Gastrocnemius medialis (tissue), 4 donors: ENCODE measurements at regions not wholly inside any gene's neighbourhood (a gene's known extent, or its start where the extent isn't known, plus 50 kb on each side); places are given as distances from the start of the nearest gene placed in this dataset.

Experiments
- CTCF ChIP-seq, 5 experiments: fragments of 450-650 bp in 3 of 5; fragments of 200-600 bp in 2 of 5; sonication (generic) in 2 of 5; IDR thresholded peaks in 4 of 5; conservative IDR thresholded peaks in 1 of 5; 1 replicate in 4 of 5; 2 replicates in 1 of 5; pipeline ENCODE4 v1.5.1; 2016 to 2019; ENCODE audit warnings: antibody characterized with exemption in 5 of 5, mild to moderate bottlenecking in 3 of 5, moderate library complexity in 3 of 5
- POLR2A ChIP-seq, 2 donors: fragments of 450-650 bp; IDR thresholded peaks; one replicate each; pipeline ENCODE4 v1.6.1; 2017; ENCODE audit warnings: antibody characterized with exemption in 2 of 2, mild to moderate bottlenecking in 2 of 2, moderate library complexity in 2 of 2

- no peak for TF ChIP-seq POLR2A (IDR thresholded peaks at IDR 0.05)
- no peak for TF ChIP-seq CTCF (IDR thresholded peaks at IDR 0.05 in 4 of 5, conservative IDR thresholded peaks at IDR 0.05 in 1 of 5)
Measured at GRCh38 chr1:72379072-72379471, 96.7 kb upstream of the NEGR1 start.
